ENCODE measurements at regions not wholly inside any gene's neighbourhood (a gene's known extent, or its start where the extent isn't known, plus 50 kb on each side); places are given as distances from the start of the nearest gene placed in this dataset.

- H3K27ac ChIP-seq (replicated peaks in 1 of 4), result no peak overlapping the region
- no peaks in the 10 kb centered on the region for H3K36me3 ChIP-seq
- no peak overlapping the region for H3K4me3 ChIP-seq
- TF ChIP-seq EP300 (IDR thresholded peaks at IDR 0.05), result no peak
- no peaks in the 10 kb centered on the region for H3K9me3 ChIP-seq
- H3K27me3 ChIP-seq, result peaks cover 0 to 12% (median 0%) of the 10 kb centered on the region in 4 donors
- intact Hi-C loops (cut with DNase I), result no loop called here
- peak; percentile 82 for DNase-seq (ENCODE audit: extremely low spot score)
- WGBS, result 65% methylated on average over 12 of the region's 12 CpGs
- peaks cover 0 to 5% (median 0%) of the 10 kb centered on the region in 4 donors for H3K4me1 ChIP-seq
These were observed 82.2 kb upstream of the CDH13 start for GRCh38 chr16:82544378-82545160.

- TF ChIP-seq CTCF (IDR thresholded peaks at IDR 0.05) (no peak), POLR2A (IDR thresholded peaks at IDR 0.05; ENCODE audit: low read depth) (no peak), EP300 (IDR thresholded peaks at IDR 0.05) (no peak), POLR2AphosphoS5 (IDR thresholded peaks at IDR 0.05) (no peak)
- Histone ChIP-seq H3K27me3 (peaks cover 0 to 12% (median 0%) of the 10 kb centered on the region in 4 donors), H3K27ac (replicated peaks in 1 of 4) (no peak overlapping the region), H3K36me3 (no peaks in the 10 kb centered on the region), H3K4me1 (no peaks in the 10 kb centered on the region), H3K4me3 (no peak overlapping the region), H3K9me3 (peaks cover 0 to 7% (median 3%) of the 10 kb centered on the region in 4 donors)
- peak; percentile 39 for DNase-seq (ENCODE audit: extremely low spot score)
- 62% methylated on average over 1 of the region's 1 CpG for WGBS
- intact Hi-C loops (cut with DNase I), result no loop called here
These were observed 84.1 kb upstream of the CDH13 start for GRCh38 chr16:82542714-82543113.

- TF ChIP-seq CTCF (IDR thresholded peaks at IDR 0.05), result no peak
- TF ChIP-seq POLR2A (IDR thresholded peaks at IDR 0.05; ENCODE audit: low read depth), result no peak
- no peak for TF ChIP-seq EP300 (IDR thresholded peaks at IDR 0.05)
- TF ChIP-seq POLR2AphosphoS5 (IDR thresholded peaks at IDR 0.05), result no peak
- no peak overlapping the region for H3K4me3 ChIP-seq
These were observed 85.7 kb upstream of the CDH13 start for GRCh38 chr16:82541103-82541502.

GRCh38 chr16:82535764-82536163 lies 91.0 kb upstream of the CDH13 start:
- H3K4me3 ChIP-seq, result no peak overlapping the region
- H3K4me1 ChIP-seq, result no peaks in the 10 kb centered on the region
- no peaks in the 10 kb centered on the region for H3K36me3 ChIP-seq
- DNase-seq (ENCODE audit: extremely low spot score), result no peak
- no peak overlapping the region for H3K27ac ChIP-seq (replicated peaks in 1 of 4)
- peaks cover 0 to 11% (median 5%) of the 10 kb centered on the region in 4 donors for H3K9me3 ChIP-seq
- WGBS, result 63% methylated on average over 2 of the region's 2 CpGs
- TF ChIP-seq EP300 (IDR thresholded peaks at IDR 0.05) (no peak), CTCF (IDR thresholded peaks at IDR 0.05) (no peak), POLR2AphosphoS5 (IDR thresholded peaks at IDR 0.05) (no peak), POLR2A (IDR thresholded peaks at IDR 0.05; ENCODE audit: low read depth) (no peak)
- intact Hi-C loops (cut with DNase I), result no loop called here
- no peaks in the 10 kb centered on the region for H3K27me3 ChIP-seq

More at GRCh38 chr16:82541103-82541502, 85.7 kb upstream of the CDH13 start:
- H3K9me3 ChIP-seq, result peaks cover 0 to 11% (median 5%) of the 10 kb centered on the region in 4 donors
- intact Hi-C loops (cut with DNase I), result no loop called here
- H3K36me3 ChIP-seq, result no peaks in the 10 kb centered on the region
- H3K4me1 ChIP-seq, result no peaks in the 10 kb centered on the region
- H3K27ac ChIP-seq (replicated peaks in 1 of 4), result no peak overlapping the region
- 81% methylated on average over 5 of the region's 5 CpGs for WGBS
- DNase-seq (ENCODE audit: extremely low spot score), result no peak
- H3K27me3 ChIP-seq, result peaks cover 0 to 8% (median 0%) of the 10 kb centered on the region in 4 donors

GRCh38 chr16:82535262-82535661 lies 91.5 kb upstream of the CDH13 start:
- no peaks in the 10 kb centered on the region for H3K4me1 ChIP-seq
- intact Hi-C loops (cut with DNase I), result no loop called here
- H3K27ac ChIP-seq (replicated peaks in 1 of 4), result no peak overlapping the region
- no peaks in the 10 kb centered on the region for H3K36me3 ChIP-seq
- DNase-seq (ENCODE audit: extremely low spot score), result no peak
- whole genome bisulfite sequencing, result 69% methylated on average over 4 of the region's 4 CpGs
- H3K9me3 ChIP-seq, result peaks cover 0 to 11% (median 5%) of the 10 kb centered on the region in 4 donors
- H3K27me3 ChIP-seq, result no peaks in the 10 kb centered on the region
- no peak overlapping the region for H3K4me3 ChIP-seq
- TF ChIP-seq CTCF (IDR thresholded peaks at IDR 0.05), result no peak
- TF ChIP-seq POLR2AphosphoS5 (IDR thresholded peaks at IDR 0.05), result no peak
- TF ChIP-seq POLR2A (IDR thresholded peaks at IDR 0.05; ENCODE audit: low read depth), result no peak
- TF ChIP-seq EP300 (IDR thresholded peaks at IDR 0.05), result no peak
